ENCODE measurements at regions not wholly inside any gene's neighbourhood (a gene's known extent, or its start where the extent isn't known, plus 50 kb on each side); places are given as distances from the start of the nearest gene placed in this dataset.

- TF ChIP-seq CTCF (optimal IDR thresholded peaks at IDR 0.05 in 1 of 3, IDR thresholded peaks at IDR 0.05 in 1 of 3, conservative IDR thresholded peaks at IDR 0.05 in 1 of 3; ENCODE audit: extremely low read depth in 1 of 3, insufficient read depth in 2 of 3, low read length in 3 of 3) = no peak
- no peak for TF ChIP-seq EZH2 (IDR thresholded peaks at IDR 0.05; ENCODE audit: low read length)
Observed at GRCh38 chr21:17673261-17674020, 60.7 kb upstream of the BTG3 start.

Data from keratinocyte (primary cell).